ENCODE measurements at regions not wholly inside any gene's neighbourhood (a gene's known extent, or its start where the extent isn't known, plus 50 kb on each side); places are given as distances from the start of the nearest gene placed in this dataset.

GRCh38 chr2:236408786-236409185, 144.6 kb upstream of the ASB18 start:
- BruUV-seq (replicated peaks) = no TSS peak
- ChIA-PET POLR2A (no interaction called here), CTCF (ENCODE audit: unreplicated experiment) (no interaction called here)
- Histone ChIP-seq H3K36me3 (ENCODE audit: insufficient read depth, low read length) (no peaks in the 10 kb centered on the region), H2AFZ (ENCODE audit: low read length) (no peak overlapping the region), H3K9me3 (ENCODE audit: low read length) (no peaks in the 10 kb centered on the region), H4K20me1 (ENCODE audit: insufficient read depth, low read length) (no peaks in the 10 kb centered on the region), H3K4me2 (ENCODE audit: low read length) (no peak overlapping the region), H3K4me1 (ENCODE audit: insufficient read depth, low read length, poor library complexity, severe bottlenecking) (no peaks in the 10 kb centered on the region), H3K9me2 (ENCODE audit: insufficient read depth, low read length) (no peaks in the 10 kb centered on the region), H3K27ac (ENCODE audit: low read depth, low read length, poor library complexity, severe bottlenecking) (no peak overlapping the region), H3K79me2 (ENCODE audit: insufficient read depth, low read depth, low read length) (no peaks in the 10 kb centered on the region), H3K4me3 (ENCODE audit: low read depth, low read length, poor library complexity, severe bottlenecking) (no peak overlapping the region)
- intact Hi-C loops (cut with micrococcal nuclease; ENCODE audit: unreplicated experiment) = no loop called here
- DNase-seq (ENCODE audit: low spot score) = no peak
- no peak for TF ChIP-seq CTCF (conservative IDR thresholded peaks at IDR 0.05; ENCODE audit: low read length)
- no peak for TF ChIP-seq EZH2phosphoT487 (IDR thresholded peaks at IDR 0.05; ENCODE audit: borderline replicate concordance, low read depth, low read length)

GRCh38 chr2:236415684-236416444, 151.7 kb upstream of the ASB18 start:
- Histone ChIP-seq H3K4me1 (ENCODE audit: insufficient read depth, low read length, poor library complexity, severe bottlenecking) (no peaks in the 10 kb centered on the region), H3K36me3 (ENCODE audit: insufficient read depth, low read length) (no peaks in the 10 kb centered on the region), H3K9me2 (ENCODE audit: insufficient read depth, low read length) (no peaks in the 10 kb centered on the region), H2AFZ (ENCODE audit: low read length) (no peak overlapping the region), H3K79me2 (ENCODE audit: insufficient read depth, low read depth, low read length) (no peaks in the 10 kb centered on the region), H3K9me3 (ENCODE audit: low read length) (no peaks in the 10 kb centered on the region), H3K27ac (ENCODE audit: low read depth, low read length, poor library complexity, severe bottlenecking) (no peak overlapping the region), H4K20me1 (ENCODE audit: insufficient read depth, low read length) (no peaks in the 10 kb centered on the region), H3K4me2 (ENCODE audit: low read length) (no peak overlapping the region), H3K4me3 (ENCODE audit: low read depth, low read length, poor library complexity, severe bottlenecking) (no peak overlapping the region)
- intact Hi-C loops (cut with micrococcal nuclease; ENCODE audit: unreplicated experiment) = no loop called here
- ChIA-PET CTCF (ENCODE audit: unreplicated experiment) (no interaction called here), POLR2A (interaction anchor here (0.5 to 0.7 kb wide), 3 partner anchors 10 to 1258 kb away, joined by 3 read pairs; no protein-coding TSS in a partner anchor)
- BruUV-seq (replicated peaks) = no TSS peak
- no peak for DNase-seq (ENCODE audit: low spot score)
- TF ChIP-seq EZH2phosphoT487 (IDR thresholded peaks at IDR 0.05; ENCODE audit: borderline replicate concordance, low read depth, low read length) = no peak
- TF ChIP-seq CTCF (conservative IDR thresholded peaks at IDR 0.05; ENCODE audit: low read length) = no peak

- H3K27ac ChIP-seq (ENCODE audit: low read depth, low read length, poor library complexity, severe bottlenecking) = no peak overlapping the region
- no peaks in the 10 kb centered on the region for H3K9me2 ChIP-seq (ENCODE audit: insufficient read depth, low read length)
- no TSS peak for BruUV-seq (replicated peaks)
- TF ChIP-seq CTCF (conservative IDR thresholded peaks at IDR 0.05; ENCODE audit: low read length) (no peak), EZH2phosphoT487 (IDR thresholded peaks at IDR 0.05; ENCODE audit: borderline replicate concordance, low read depth, low read length) (no peak)
- no peak for DNase-seq (ENCODE audit: low spot score)
- H4K20me1 ChIP-seq (ENCODE audit: insufficient read depth, low read length) = no peaks in the 10 kb centered on the region
- no peaks in the 10 kb centered on the region for H3K9me3 ChIP-seq (ENCODE audit: low read length)
- H3K79me2 ChIP-seq (ENCODE audit: insufficient read depth, low read depth, low read length) = no peaks in the 10 kb centered on the region
- ChIA-PET POLR2A (no interaction called here), CTCF (ENCODE audit: unreplicated experiment) (no interaction called here)
- H3K4me1 ChIP-seq (ENCODE audit: insufficient read depth, low read length, poor library complexity, severe bottlenecking) = no peaks in the 10 kb centered on the region
- H2AFZ ChIP-seq (ENCODE audit: low read length) = no peak overlapping the region
- intact Hi-C loops (cut with micrococcal nuclease; ENCODE audit: unreplicated experiment) = no loop called here
- H3K4me3 ChIP-seq (ENCODE audit: low read depth, low read length, poor library complexity, severe bottlenecking) = no peak overlapping the region
- no peak overlapping the region for H3K4me2 ChIP-seq (ENCODE audit: low read length)
- H3K36me3 ChIP-seq (ENCODE audit: insufficient read depth, low read length) = no peaks in the 10 kb centered on the region
Observed at GRCh38 chr2:236417150-236417549, 152.5 kb upstream of the ACKR3 start.

Data from OCI-LY7 (cell line).